ENCODE measurements at regions not wholly inside any gene's neighbourhood (a gene's known extent, or its start where the extent isn't known, plus 50 kb on each side); places are given as distances from the start of the nearest gene placed in this dataset.

GRCh38 chr22:45082795-45083194, 73.0 kb upstream of the PHF21B start (continued):
- TF ChIP-seq REST (IDR thresholded peaks at IDR 0.05; ENCODE audit: low read depth, low read length), result no peak
- no peak for TF ChIP-seq EP300 (IDR thresholded peaks at IDR 0.05; ENCODE audit: borderline replicate concordance in 1 of 2, low read depth in 1 of 2, low read length in 1 of 2)
- no peak for TF ChIP-seq FOXM1 (IDR thresholded peaks at IDR 0.05; ENCODE audit: low read depth)
- TF ChIP-seq CHD2 (IDR thresholded peaks at IDR 0.05; ENCODE audit: low read length, partially characterized antibody), result no peak
- TF ChIP-seq IRF3 (IDR thresholded peaks at IDR 0.05; ENCODE audit: low read depth, low read length), result no peak
- TF ChIP-seq TCF12 (IDR thresholded peaks at IDR 0.05), result no peak
- TF ChIP-seq GABPA (IDR thresholded peaks at IDR 0.05; ENCODE audit: low read depth), result no peak

DNA sequence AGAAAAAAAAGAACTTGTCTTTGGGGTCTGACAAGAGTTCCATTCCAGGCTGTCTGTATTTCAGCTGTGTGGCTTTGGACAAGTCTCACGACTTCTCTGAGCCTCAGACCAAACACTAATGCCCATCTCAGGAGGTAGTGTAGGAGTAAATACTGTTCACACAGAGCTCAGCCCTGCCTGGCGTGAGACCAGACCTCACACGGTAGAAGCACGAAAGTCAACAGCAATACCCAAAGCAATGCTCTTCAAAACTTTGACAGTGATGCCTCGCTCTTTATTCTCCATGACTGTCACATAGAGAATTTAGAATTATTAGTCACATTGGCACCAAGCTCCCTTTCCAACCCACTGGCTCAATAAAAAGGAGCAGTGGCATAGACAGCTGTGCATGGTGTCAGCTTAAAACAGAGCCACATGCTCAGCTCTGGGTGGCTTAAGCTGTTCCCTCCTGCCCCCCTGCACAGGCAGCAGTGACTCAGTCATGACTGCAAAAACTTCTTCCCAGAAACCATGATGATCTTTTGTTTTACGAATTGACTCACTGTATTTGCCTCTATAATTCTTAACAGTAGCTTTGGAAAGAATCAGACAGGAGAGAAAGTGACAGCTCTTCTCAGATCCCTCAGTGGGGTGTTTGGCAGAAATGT, 74.0 kb upstream of the PHF21B start:
- H3K4me3 ChIP-seq (ENCODE audit: low read depth in 2 of 2, low read length in 1 of 2), result no peak overlapping the region
- peaks cover 9% of the 10 kb centered on the region for H3F3A ChIP-seq (replicated peaks; ENCODE audit: insufficient read depth)
- no peaks in the 10 kb centered on the region for H3K36me3 ChIP-seq (replicated peaks in 1 of 2; ENCODE audit: control insufficient read depth in 1 of 2, insufficient read depth in 2 of 2, low read length in 1 of 2)
- no peaks in the 10 kb centered on the region; the same call in 1 of the 2 replicates for H4K20me1 ChIP-seq (ENCODE audit: insufficient read depth)
- DNase-seq, result no peak
- H3K9ac ChIP-seq, result no peak overlapping the region
- ChIA-PET POLR2A (interaction anchor here (0.6 kb wide), 1 partner anchor 197 kb away, joined by 5 read pairs; no protein-coding TSS in a partner anchor), CTCF (interaction anchor here (1.2 to 3.2 kb wide), 6 partner anchors 12 to 264 kb away, joined by 3 to 15 read pairs (median 6); no protein-coding TSS in a partner anchor)
- H3K4me2 ChIP-seq, result peak overlapping the region; percentile 2; the same call in 1 of the 2 replicates
- no peak overlapping the region for H3K27ac ChIP-seq (ENCODE audit: low read depth in 2 of 2, low read length in 1 of 2)
- H3K9me3 ChIP-seq, result no peaks in the 10 kb centered on the region
- 0 out of 4 replicates have a peak, but pooled peaks cover 0 to 8% of the 10 kb centered on the region in 2 experiments for H3K4me1 ChIP-seq (ENCODE audit: control insufficient read depth in 1 of 2, insufficient read depth in 2 of 2, low read depth in 1 of 2, low read length in 1 of 2)
- H2AFZ ChIP-seq (ENCODE audit: low read depth), result no peak overlapping the region
- no peaks in the 10 kb centered on the region; the same call in 1 of the 2 replicates for H3K27me3 ChIP-seq (ENCODE audit: insufficient read depth)
- TF ChIP-seq MXI1 (IDR thresholded peaks at IDR 0.05; ENCODE audit: low read depth, low read length) (no peak), TCF12 (IDR thresholded peaks at IDR 0.05) (peak; percentile 54), JUND (IDR thresholded peaks at IDR 0.05) (peak; percentile 44; the same call in 1 of the 2 replicates), PBX3 (IDR thresholded peaks at IDR 0.05) (peak; percentile 21; the same call in 1 of the 2 replicates), FOXM1 (IDR thresholded peaks at IDR 0.05; ENCODE audit: low read depth) (no peak), RAD21 (IDR thresholded peaks at IDR 0.05; ENCODE audit: low read length) (no peak), FOSL2 (IDR thresholded peaks at IDR 0.05; ENCODE audit: borderline replicate concordance, low read depth) (peak; percentile 63)
- TF ChIP-seq, protein P1, sequence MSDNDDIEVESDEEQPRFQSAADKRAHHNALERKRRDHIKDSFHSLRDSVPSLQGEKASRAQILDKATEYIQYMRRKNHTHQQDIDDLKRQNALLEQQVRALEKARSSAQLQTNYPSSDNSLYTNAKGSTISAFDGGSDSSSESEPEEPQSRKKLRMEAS (IDR thresholded peaks at IDR 0.05; ENCODE audit: low read depth), result peak; percentile 54; the same call in 1 of the 2 replicates
- H3K9me2 ChIP-seq, result no peaks in the 10 kb centered on the region
- 32% methylated on average over 6 of the region's 6 CpGs for WGBS (ENCODE audit: low lambda C conversion rate)
- no peaks in the 10 kb centered on the region for H3K79me2 ChIP-seq (ENCODE audit: insufficient read depth)

Data from SK-N-SH (cell line).